ENCODE measurements at regions not wholly inside any gene's neighbourhood (a gene's known extent, or its start where the extent isn't known, plus 50 kb on each side); places are given as distances from the start of the nearest gene placed in this dataset.
A peak's percentile ranks its signal among the peaks of the same experiment; 100 is the strongest.

DNA sequence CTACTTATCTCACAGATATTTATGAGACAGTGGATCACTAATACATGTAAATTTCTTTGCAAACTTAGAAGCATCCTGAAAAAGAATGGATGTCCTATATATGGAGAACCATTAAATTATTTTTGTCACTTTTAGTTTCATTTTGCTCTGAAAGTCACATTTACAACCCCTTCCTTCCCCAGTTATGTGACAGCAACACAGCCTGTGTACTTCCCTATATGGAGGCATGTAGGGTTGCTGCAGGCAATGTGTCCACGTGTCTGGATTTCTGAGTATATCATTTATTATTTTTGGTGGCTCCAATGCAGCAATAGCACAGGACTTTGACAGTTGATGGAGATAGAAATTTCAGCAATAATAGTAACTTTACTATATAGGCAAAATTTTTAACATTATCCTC, 156.4 kb downstream of the ST8SIA4 start:
- H3K9me3 Mint-ChIP-seq, result no peaks in the 10 kb centered on the region
- H3K27me3 Mint-ChIP-seq, result peaks cover 5% of the 10 kb centered on the region
- ChIA-PET POLR2A (no interaction called here), CTCF (no interaction called here)
- H3K4me3 Mint-ChIP-seq, result no peak overlapping the region
- Histone ChIP-seq H3K9me3 (ENCODE audit: control insufficient read depth in 1 of 2, insufficient read depth in 1 of 2, low read length in 2 of 2) (no peaks in the 10 kb centered on the region), H3K4me1 (ENCODE audit: insufficient read depth, low read length) (no peaks in the 10 kb centered on the region), H3K27me3 (ENCODE audit: control insufficient read depth in 1 of 2, insufficient read depth in 2 of 2, low read length in 2 of 2) (no peaks in the 10 kb centered on the region), H3K27ac (ENCODE audit: low read depth in 1 of 2, low read length in 2 of 2) (no peak overlapping the region), H3K36me3 (ENCODE audit: insufficient read depth, low read length) (no peaks in the 10 kb centered on the region), H3K4me3 (ENCODE audit: low read length) (no peak overlapping the region)
- TF ChIP-seq, protein P1, sequence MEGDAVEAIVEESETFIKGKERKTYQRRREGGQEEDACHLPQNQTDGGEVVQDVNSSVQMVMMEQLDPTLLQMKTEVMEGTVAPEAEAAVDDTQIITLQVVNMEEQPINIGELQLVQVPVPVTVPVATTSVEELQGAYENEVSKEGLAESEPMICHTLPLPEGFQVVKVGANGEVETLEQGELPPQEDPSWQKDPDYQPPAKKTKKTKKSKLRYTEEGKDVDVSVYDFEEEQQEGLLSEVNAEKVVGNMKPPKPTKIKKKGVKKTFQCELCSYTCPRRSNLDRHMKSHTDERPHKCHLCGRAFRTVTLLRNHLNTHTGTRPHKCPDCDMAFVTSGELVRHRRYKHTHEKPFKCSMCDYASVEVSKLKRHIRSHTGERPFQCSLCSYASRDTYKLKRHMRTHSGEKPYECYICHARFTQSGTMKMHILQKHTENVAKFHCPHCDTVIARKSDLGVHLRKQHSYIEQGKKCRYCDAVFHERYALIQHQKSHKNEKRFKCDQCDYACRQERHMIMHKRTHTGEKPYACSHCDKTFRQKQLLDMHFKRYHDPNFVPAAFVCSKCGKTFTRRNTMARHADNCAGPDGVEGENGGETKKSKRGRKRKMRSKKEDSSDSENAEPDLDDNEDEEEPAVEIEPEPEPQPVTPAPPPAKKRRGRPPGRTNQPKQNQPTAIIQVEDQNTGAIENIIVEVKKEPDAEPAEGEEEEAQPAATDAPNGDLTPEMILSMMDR (IDR thresholded peaks at IDR 0.05), result no peak
- H3K27ac Mint-ChIP-seq, result no peak overlapping the region
- H3K36me3 Mint-ChIP-seq (ENCODE audit: low read depth), result no peaks in the 10 kb centered on the region
- intact Hi-C loops (cut with DNase I, micrococcal nuclease), result no loop called here
- peaks cover 9% of the 10 kb centered on the region for H3K4me1 Mint-ChIP-seq (ENCODE audit: low read depth)
- DNase-seq (peak in 3 of 14 experiments; percentile 13 to 25 (median 16)), ATAC-seq (ENCODE audit: poor library complexity) (no peak)

DNA sequence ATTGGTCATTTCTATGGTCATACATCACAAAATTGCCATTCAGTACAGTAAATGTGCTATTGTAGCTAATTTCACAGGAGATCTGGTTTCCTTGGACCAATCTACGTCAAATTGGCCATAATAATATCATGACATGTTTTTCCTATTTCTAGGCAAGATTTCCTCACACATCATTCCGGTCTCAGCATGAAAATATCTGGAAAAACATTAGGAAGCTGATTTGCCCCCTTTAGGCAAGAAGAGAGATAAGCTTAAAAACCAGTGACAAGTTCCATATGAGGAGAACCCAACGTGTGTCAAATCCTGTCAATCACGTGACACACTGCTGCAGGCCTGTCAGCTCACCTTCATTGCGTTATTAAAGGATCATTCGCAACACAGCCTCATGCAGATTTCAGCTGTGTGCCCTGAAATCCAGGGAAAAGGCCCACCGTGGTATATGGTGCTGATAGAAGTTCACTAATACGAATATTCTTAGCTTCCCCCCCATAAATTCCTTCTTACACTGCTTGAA, 153.3 kb downstream of the ST8SIA4 start:
- Mint-ChIP-seq H3K4me3 (no peak overlapping the region), H3K9me3 (no peaks in the 10 kb centered on the region), H3K4me1 (ENCODE audit: low read depth) (peaks cover 9% of the 10 kb centered on the region), H3K36me3 (ENCODE audit: low read depth) (no peaks in the 10 kb centered on the region), H3K27ac (no peak overlapping the region), H3K27me3 (peaks cover 5% of the 10 kb centered on the region)
- TF ChIP-seq, protein P1 (IDR thresholded peaks at IDR 0.05), result no peak
- ChIA-PET POLR2A (no interaction called here), CTCF (no interaction called here)
- H3K27me3 ChIP-seq (ENCODE audit: control insufficient read depth in 1 of 2, insufficient read depth in 2 of 2, low read length in 2 of 2), result no peaks in the 10 kb centered on the region
- no peak overlapping the region for H3K27ac ChIP-seq (ENCODE audit: low read depth in 1 of 2, low read length in 2 of 2)
- H3K4me3 ChIP-seq (ENCODE audit: low read length), result no peak overlapping the region
- H3K36me3 ChIP-seq (ENCODE audit: insufficient read depth, low read length), result no peaks in the 10 kb centered on the region
- DNase-seq (no peak), ATAC-seq (ENCODE audit: poor library complexity) (no peak)
- no peaks in the 10 kb centered on the region for H3K4me1 ChIP-seq (ENCODE audit: insufficient read depth, low read length)
- H3K9me3 ChIP-seq (ENCODE audit: control insufficient read depth in 1 of 2, insufficient read depth in 1 of 2, low read length in 2 of 2), result no peaks in the 10 kb centered on the region
- intact Hi-C loops (cut with DNase I, micrococcal nuclease), result no loop called here

DNA sequence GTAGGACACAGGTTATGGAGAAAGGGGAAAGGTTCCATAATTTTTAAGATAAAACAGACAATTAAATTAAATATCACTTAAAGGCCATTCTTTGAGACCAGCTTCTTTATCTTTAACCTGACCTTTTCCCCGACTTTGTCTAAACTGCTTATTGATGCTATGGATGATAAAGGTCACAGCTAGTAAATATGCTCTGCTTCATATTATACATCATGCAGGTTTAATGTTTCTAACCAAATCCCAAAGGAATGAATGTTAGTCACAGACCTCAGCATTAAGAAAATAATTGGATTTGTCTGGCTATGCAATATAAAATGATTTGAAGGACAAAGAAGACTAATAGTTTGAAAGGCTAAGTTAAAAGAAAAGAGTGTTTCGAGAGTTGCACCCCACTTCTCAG, 147.6 kb downstream of the ST8SIA4 start:
- no peak for ATAC-seq (ENCODE audit: poor library complexity)

More for the DNA sequence above, 147.6 kb downstream of the ST8SIA4 start:
- CTCF ChIA-PET, result no interaction called here
- Histone ChIP-seq H3K9me3 (ENCODE audit: control insufficient read depth in 1 of 2, insufficient read depth in 1 of 2, low read length in 2 of 2) (no peaks in the 10 kb centered on the region), H3K27me3 (ENCODE audit: control insufficient read depth in 1 of 2, insufficient read depth in 2 of 2, low read length in 2 of 2) (no peaks in the 10 kb centered on the region), H3K36me3 (ENCODE audit: insufficient read depth, low read length) (no peaks in the 10 kb centered on the region), H3K4me1 (ENCODE audit: insufficient read depth, low read length) (no peaks in the 10 kb centered on the region), H3K27ac (ENCODE audit: low read depth in 1 of 2, low read length in 2 of 2) (no peak overlapping the region), H3K4me3 (ENCODE audit: low read length) (no peak overlapping the region)
- Mint-ChIP-seq H3K4me1 (ENCODE audit: low read depth) (no peaks in the 10 kb centered on the region), H3K36me3 (ENCODE audit: low read depth) (no peaks in the 10 kb centered on the region), H3K9me3 (no peaks in the 10 kb centered on the region), H3K27me3 (peaks cover 4% of the 10 kb centered on the region), H3K4me3 (no peak overlapping the region), H3K27ac (no peak overlapping the region)
- DNase-seq, result no peak
- TF ChIP-seq, protein P1 (IDR thresholded peaks at IDR 0.05), result no peak
- intact Hi-C loops (cut with DNase I, micrococcal nuclease), result no loop called here
- POLR2A ChIA-PET, result no interaction called here
